ENCODE measurements at regions not wholly inside any gene's neighbourhood (a gene's known extent, or its start where the extent isn't known, plus 50 kb on each side); places are given as distances from the start of the nearest gene placed in this dataset.
"Not testable (repeated sequence)": the region's sequence is repeated elsewhere in the genome, so short reads cannot be mapped to it uniquely, and the experiment has no call there.

- no peak for DNase-seq
Measured at GRCh38 chr7:145916776-145917175, 199.8 kb upstream of the CNTNAP2 start.

GRCh38 chr7:145915679-145916078, 200.9 kb upstream of the CNTNAP2 start:
- DNase-seq: no peak

GRCh38 chr7:145909991-145910513, 206.5 kb upstream of the CNTNAP2 start:
- no peak for DNase-seq

- no peak for DNase-seq
Measured at GRCh38 chr7:145903658-145904057, 212.9 kb upstream of the CNTNAP2 start.

GRCh38 chr7:145902123-145902522, 214.5 kb upstream of the CNTNAP2 start:
- DNase-seq: no peak

GRCh38 chr7:145899938-145900337, 216.7 kb upstream of the CNTNAP2 start:
- no peak for DNase-seq

- DNase-seq: no peak
Measured at GRCh38 chr7:145893925-145894535, 222.6 kb upstream of the CNTNAP2 start.

- DNase-seq: no peak
Measured at GRCh38 chr7:145884716-145885514, 231.7 kb upstream of the CNTNAP2 start.

- DNase-seq: no peak
Measured at GRCh38 chr7:145876376-145876775, 240.2 kb upstream of the CNTNAP2 start.

GRCh38 chr7:145875267-145875666, 241.3 kb upstream of the CNTNAP2 start:
- DNase-seq: no peak

GRCh38 chr7:145868935-145869334, 247.7 kb upstream of the CNTNAP2 start:
- DNase-seq: no peak

- DNase-seq: no peak
Measured at GRCh38 chr7:145862212-145862611, 254.4 kb upstream of the CNTNAP2 start.

- no peak for DNase-seq
Measured at GRCh38 chr7:145860809-145861208, 255.8 kb upstream of the CNTNAP2 start.

- DNase-seq: no peak
Measured at GRCh38 chr7:145850636-145851035, 266.0 kb upstream of the CNTNAP2 start.

GRCh38 chr7:145848691-145849090, 267.9 kb upstream of the CNTNAP2 start:
- no peak for DNase-seq

- DNase-seq: no peak
Measured at GRCh38 chr7:145845345-145845744, 271.3 kb upstream of the CNTNAP2 start.

GRCh38 chr7:145839814-145840213, 276.8 kb upstream of the CNTNAP2 start:
- no peak for DNase-seq

- no peak for DNase-seq
Measured at GRCh38 chr7:145831616-145832206, 284.9 kb upstream of the CNTNAP2 start.

- DNase-seq: no peak
Measured at GRCh38 chr7:145817687-145818086, 298.9 kb upstream of the CNTNAP2 start.

- DNase-seq: no peak
Measured at GRCh38 chr7:145812218-145812617, 304.4 kb upstream of the CNTNAP2 start.

- DNase-seq: not testable (repeated sequence)
Measured at GRCh38 chr7:145805496-145805895, 311.1 kb upstream of the CNTNAP2 start.

- DNase-seq: no peak
Measured at GRCh38 chr7:145797507-145797906, 319.1 kb upstream of the CNTNAP2 start.

- DNase-seq: no peak
Measured at GRCh38 chr7:145795132-145795531, 321.5 kb upstream of the CNTNAP2 start.

All from hippocampal formation (tissue), 2 donors.